Activated CD8-positive, alpha-beta T cell treated with anti-CD3 and anti-CD28 coated beads for 36 hours (primary cell): ENCODE measurements at regions not wholly inside any gene's neighbourhood (a gene's known extent, or its start where the extent isn't known, plus 50 kb on each side); places are given as distances from the start of the nearest gene placed in this dataset.

ENCODE experiments used
- ATAC-seq: fragments of 200-7000 bp; cut with Tn5 transposase; one replicate; pipeline ENCODE4 v1.10.0; 2021; ENCODE audit warnings: mild to moderate bottlenecking, moderate library complexity
- CTCF ChIA-PET: fragments of 350-600 bp; sonication (Branson Sonifier 250); formaldehyde crosslinking; loops from one replicate; lab custom pipeline; 2021; ENCODE audit warnings: antibody characterized with exemption; lab: Charles Lee
- POLR2A ChIA-PET: fragments of 350-600 bp; sonication (Branson Sonifier 250); formaldehyde crosslinking; loops from one replicate; lab custom pipeline; 2021; ENCODE audit warnings: antibody characterized with exemption; lab: Charles Lee
- DNase-seq: peaks from one replicate; pipeline ENCODE4 v3.0.0-alpha.2; 2020
- H3K27ac Mint-ChIP-seq: one replicate; pipeline ENCODE4 v1.8.0; 2021; ENCODE audit warnings: mild to moderate bottlenecking, mixed read lengths
- H3K27me3 Mint-ChIP-seq: one replicate; pipeline ENCODE4 v1.8.0; 2021; ENCODE audit warnings: mixed read lengths
- H3K36me3 Mint-ChIP-seq: one replicate; pipeline ENCODE4 v1.8.0; 2021; ENCODE audit warnings: low read depth, mixed read lengths
- H3K4me1 Mint-ChIP-seq: one replicate; pipeline ENCODE4 v1.8.0; 2021; ENCODE audit warnings: low read depth, mixed read lengths
- H3K4me3 Mint-ChIP-seq: one replicate; pipeline ENCODE4 v1.8.0; 2021; ENCODE audit warnings: mild to moderate bottlenecking, moderate library complexity, mixed read lengths
- H3K9me3 Mint-ChIP-seq: one replicate; pipeline ENCODE4 v1.8.0; 2021; ENCODE audit warnings: mixed read lengths
- intact Hi-C: fragments of 100-400 bp; cut with micrococcal nuclease; formaldehyde crosslinking; loops from one replicate; pipeline ENCODE4 v1.10.0; 2022
- TF ChIP-seq, protein P1 (sequence below): fragments of 200-600 bp; IDR thresholded peaks from one replicate; pipeline ENCODE4 v1.8.0; 2022; ENCODE audit warnings: antibody characterized with exemption, mild to moderate bottlenecking

DNA sequence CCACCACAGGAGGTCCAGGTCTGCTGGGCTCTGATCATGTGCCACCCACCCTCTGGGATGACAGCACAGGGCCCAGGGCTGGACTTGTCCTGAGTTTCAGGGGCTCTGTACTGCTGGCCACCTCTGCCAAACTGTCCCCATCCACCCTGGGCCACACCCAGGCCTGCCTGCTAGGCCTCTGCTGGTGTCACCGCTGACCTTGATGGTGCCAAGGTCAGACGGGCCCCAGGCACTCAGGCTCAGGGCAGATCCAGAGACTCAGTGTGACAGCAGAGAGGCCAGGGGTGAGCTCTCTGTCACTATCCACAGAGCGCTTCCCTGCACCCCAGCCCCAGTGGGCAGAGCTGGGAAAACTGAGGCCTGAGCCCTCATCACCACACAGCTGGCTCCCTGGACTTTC, 75.6 kb downstream of the RMI2 start:
- ATAC-seq: no peak
- H3K27ac Mint-ChIP-seq: no peak overlapping the region
- POLR2A ChIA-PET: no interaction called here

DNA sequence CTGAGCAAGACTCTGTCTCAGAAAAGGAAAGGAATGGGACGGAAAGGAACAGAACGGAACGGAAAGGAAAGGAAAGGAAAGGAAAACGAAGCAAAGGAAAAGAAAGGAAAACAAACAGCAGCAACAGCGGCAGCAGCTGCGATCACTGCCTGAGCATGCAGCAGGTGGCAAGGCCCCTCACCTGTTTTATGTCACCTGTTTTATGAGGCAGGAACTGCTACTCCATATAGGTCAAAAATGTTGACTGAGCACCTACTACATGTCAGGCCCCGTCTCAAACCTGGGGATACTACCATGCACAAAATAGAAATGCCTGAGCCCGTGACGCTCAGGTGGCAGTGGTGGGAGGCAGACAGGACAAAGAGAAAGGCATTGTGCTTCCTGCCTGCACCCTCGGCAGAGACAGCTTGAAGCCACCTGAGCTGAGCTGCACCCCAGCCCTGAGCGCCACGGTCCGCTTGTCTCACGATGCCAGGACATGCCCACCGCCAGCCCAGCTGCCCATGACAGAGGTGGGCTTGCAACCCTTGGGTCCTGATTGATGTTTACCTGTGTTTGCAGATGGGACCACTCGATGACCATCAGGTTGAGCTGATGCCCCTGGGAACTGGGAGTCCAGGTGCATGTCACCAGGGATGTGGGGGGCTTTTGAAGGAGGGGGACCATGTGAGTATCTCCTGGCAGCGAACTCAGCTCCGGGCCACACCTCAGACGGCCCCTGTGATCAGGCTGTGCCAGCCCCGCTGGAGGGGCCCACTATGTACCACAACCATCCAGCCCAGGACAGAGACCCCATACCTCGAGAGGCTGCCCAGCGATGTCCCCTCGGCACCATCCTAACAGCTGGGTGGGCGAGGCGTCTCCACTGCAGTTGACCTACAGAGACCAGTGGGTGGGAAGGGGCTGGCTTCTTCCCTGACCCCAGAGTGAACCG, 77.4 kb downstream of the RMI2 start:
- intact Hi-C loops: no loop called here
- H3K27ac Mint-ChIP-seq: no peak overlapping the region
- H3K36me3 Mint-ChIP-seq: no peaks in the 10 kb centered on the region
- ChIA-PET CTCF (interaction anchor here (1.3 to 2.1 kb wide), 2 partner anchors 15 to 26 kb away, joined by 4 to 7 read pairs; no protein-coding TSS in a partner anchor), POLR2A (no interaction called here)
- ATAC-seq (no peak), DNase-seq (no peak)
- TF ChIP-seq, protein P1, sequence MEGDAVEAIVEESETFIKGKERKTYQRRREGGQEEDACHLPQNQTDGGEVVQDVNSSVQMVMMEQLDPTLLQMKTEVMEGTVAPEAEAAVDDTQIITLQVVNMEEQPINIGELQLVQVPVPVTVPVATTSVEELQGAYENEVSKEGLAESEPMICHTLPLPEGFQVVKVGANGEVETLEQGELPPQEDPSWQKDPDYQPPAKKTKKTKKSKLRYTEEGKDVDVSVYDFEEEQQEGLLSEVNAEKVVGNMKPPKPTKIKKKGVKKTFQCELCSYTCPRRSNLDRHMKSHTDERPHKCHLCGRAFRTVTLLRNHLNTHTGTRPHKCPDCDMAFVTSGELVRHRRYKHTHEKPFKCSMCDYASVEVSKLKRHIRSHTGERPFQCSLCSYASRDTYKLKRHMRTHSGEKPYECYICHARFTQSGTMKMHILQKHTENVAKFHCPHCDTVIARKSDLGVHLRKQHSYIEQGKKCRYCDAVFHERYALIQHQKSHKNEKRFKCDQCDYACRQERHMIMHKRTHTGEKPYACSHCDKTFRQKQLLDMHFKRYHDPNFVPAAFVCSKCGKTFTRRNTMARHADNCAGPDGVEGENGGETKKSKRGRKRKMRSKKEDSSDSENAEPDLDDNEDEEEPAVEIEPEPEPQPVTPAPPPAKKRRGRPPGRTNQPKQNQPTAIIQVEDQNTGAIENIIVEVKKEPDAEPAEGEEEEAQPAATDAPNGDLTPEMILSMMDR: no peak
- H3K4me3 Mint-ChIP-seq: no peak overlapping the region
- no peaks in the 10 kb centered on the region for H3K9me3 Mint-ChIP-seq
- no peaks in the 10 kb centered on the region for H3K4me1 Mint-ChIP-seq
- no peaks in the 10 kb centered on the region for H3K27me3 Mint-ChIP-seq

More for the DNA sequence above, 75.6 kb downstream of the RMI2 start:
- Mint-ChIP-seq H3K9me3 (no peaks in the 10 kb centered on the region), H3K36me3 (no peaks in the 10 kb centered on the region), H3K4me3 (no peak overlapping the region), H3K27me3 (no peaks in the 10 kb centered on the region), H3K4me1 (no peaks in the 10 kb centered on the region)
- intact Hi-C loops: no loop called here
- DNase-seq: no peak
- CTCF ChIA-PET: interaction anchor here (1.0 kb wide), 1 partner anchor 14 kb away, joined by 3 read pairs; no protein-coding TSS in a partner anchor
- TF ChIP-seq, protein P1: no peak

DNA sequence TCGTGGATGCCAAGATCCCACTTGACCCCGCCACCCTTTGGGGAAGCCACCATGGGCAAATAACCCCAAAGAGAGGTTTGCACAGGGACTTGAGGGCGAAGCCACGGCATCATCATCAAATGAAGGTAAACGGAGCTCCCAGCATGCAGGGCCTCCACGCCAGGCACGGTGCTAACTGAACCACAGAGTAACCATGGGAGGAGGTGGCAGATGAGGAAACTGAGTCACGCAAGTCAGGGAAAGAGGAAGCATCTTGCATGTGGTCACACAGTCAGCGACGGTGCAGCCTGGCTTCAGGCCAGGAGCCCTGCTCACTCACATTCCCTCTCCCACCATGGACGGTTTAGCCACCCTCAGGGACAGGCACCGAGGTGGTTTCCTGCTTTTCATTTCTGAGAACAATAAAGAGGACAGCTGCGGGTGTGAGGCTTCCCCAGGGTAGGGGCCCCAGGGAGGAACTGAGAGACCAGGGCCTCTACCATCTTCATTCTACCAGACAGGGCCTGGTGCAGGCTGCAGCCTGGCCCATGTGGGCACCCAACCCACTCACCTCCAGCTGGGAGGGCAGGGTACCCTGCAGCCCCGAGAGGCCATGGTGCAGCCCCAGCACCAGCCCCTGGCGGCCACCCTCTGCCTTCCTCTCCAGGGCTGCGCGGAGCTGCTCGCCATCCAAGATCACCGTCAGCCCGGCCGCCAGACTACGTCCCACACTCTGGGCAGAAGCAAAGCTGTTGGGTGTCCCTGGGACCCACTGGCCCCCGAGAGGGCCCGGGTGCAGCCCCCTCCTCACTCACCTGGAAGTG, 78.3 kb downstream of the RMI2 start:
- POLR2A ChIA-PET: no interaction called here
- DNase-seq (no peak), ATAC-seq (peak; percentile 17)
- Mint-ChIP-seq H3K27me3 (no peaks in the 10 kb centered on the region), H3K9me3 (no peaks in the 10 kb centered on the region), H3K4me3 (no peak overlapping the region), H3K27ac (no peak overlapping the region), H3K36me3 (no peaks in the 10 kb centered on the region), H3K4me1 (no peaks in the 10 kb centered on the region)
- TF ChIP-seq, protein P1: no peak
- intact Hi-C loops: no loop called here
- CTCF ChIA-PET: interaction anchor here (0.6 to 2.1 kb wide), 4 partner anchors 9 to 451 kb away, joined by 3 to 7 read pairs (median 5); no protein-coding TSS in a partner anchor

DNA sequence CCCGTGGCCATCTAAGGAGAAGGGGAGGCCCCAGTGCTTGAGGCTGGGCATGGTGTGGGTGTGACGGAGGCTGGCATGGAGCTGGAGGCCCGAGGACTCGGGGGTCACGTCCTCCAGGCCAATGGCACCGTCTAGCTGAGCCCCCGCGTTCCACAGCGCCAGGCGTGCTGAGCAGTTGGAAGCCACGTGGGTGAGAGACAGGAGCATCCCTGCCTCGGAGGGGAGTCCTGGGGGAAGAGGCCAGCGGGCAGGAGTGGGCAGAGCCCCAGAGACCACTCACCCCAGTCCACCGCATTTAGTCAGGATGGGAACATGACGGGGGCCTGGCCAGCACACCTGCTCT, 78.8 kb downstream of the RMI2 start:
- Mint-ChIP-seq H3K9me3 (no peaks in the 10 kb centered on the region), H3K4me1 (no peaks in the 10 kb centered on the region), H3K4me3 (no peak overlapping the region), H3K27me3 (no peaks in the 10 kb centered on the region), H3K27ac (no peak overlapping the region), H3K36me3 (no peaks in the 10 kb centered on the region)
- no peak for DNase-seq
- TF ChIP-seq, protein P1: no peak
- intact Hi-C loops: no loop called here
- ChIA-PET CTCF (interaction anchor here (0.6 to 2.1 kb wide), 4 partner anchors 8 to 450 kb away, joined by 3 to 7 read pairs (median 5); no protein-coding TSS in a partner anchor), POLR2A (no interaction called here)
- ATAC-seq: no peak
